ENCODE measurements at regions not wholly inside any gene's neighbourhood (a gene's known extent, or its start where the extent isn't known, plus 50 kb on each side); places are given as distances from the start of the nearest gene placed in this dataset.

GRCh38 chr10:128545216-128545615 lies 419.0 kb upstream of the MKI67 start:
- Histone ChIP-seq H3K4me1 (ENCODE audit: insufficient read depth) (peaks cover 13% of the 10 kb centered on the region), H3K4me3 (no peak overlapping the region), H3K27ac (no peak overlapping the region), H2AFZ (no peak overlapping the region), H3K4me2 (no peak overlapping the region), H3K27me3 (peaks cover 24% of the 10 kb centered on the region), H3K36me3 (replicated peaks; ENCODE audit: insufficient read depth, low read depth) (no peaks in the 10 kb centered on the region), H3K79me2 (no peaks in the 10 kb centered on the region), H4K20me1 (ENCODE audit: insufficient read depth, poor library complexity, severe bottlenecking) (no peaks in the 10 kb centered on the region), H3K9me3 (ENCODE audit: low read depth) (no peaks in the 10 kb centered on the region), H3K9me2 (replicated peaks; ENCODE audit: insufficient read depth) (no peaks in the 10 kb centered on the region)
- WGBS (ENCODE audit: low lambda C conversion rate, missing lambda C conversion rate), result 95% methylated on average over 10 of the region's 10 CpGs
- TF ChIP-seq EZH2phosphoT487 (IDR thresholded peaks at IDR 0.05; ENCODE audit: low read depth, severe bottlenecking, unreplicated experiment), result no peak
- no peak for TF ChIP-seq EZH2 (IDR thresholded peaks at IDR 0.05; ENCODE audit: borderline replicate concordance)
- TF ChIP-seq, protein P1, sequence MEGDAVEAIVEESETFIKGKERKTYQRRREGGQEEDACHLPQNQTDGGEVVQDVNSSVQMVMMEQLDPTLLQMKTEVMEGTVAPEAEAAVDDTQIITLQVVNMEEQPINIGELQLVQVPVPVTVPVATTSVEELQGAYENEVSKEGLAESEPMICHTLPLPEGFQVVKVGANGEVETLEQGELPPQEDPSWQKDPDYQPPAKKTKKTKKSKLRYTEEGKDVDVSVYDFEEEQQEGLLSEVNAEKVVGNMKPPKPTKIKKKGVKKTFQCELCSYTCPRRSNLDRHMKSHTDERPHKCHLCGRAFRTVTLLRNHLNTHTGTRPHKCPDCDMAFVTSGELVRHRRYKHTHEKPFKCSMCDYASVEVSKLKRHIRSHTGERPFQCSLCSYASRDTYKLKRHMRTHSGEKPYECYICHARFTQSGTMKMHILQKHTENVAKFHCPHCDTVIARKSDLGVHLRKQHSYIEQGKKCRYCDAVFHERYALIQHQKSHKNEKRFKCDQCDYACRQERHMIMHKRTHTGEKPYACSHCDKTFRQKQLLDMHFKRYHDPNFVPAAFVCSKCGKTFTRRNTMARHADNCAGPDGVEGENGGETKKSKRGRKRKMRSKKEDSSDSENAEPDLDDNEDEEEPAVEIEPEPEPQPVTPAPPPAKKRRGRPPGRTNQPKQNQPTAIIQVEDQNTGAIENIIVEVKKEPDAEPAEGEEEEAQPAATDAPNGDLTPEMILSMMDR (IDR thresholded peaks at IDR 0.05; ENCODE audit: poor library complexity), result no peak
- no peak for DNase-seq (ENCODE audit: low spot score)

GRCh38 chr10:128546651-128547165 lies 420.5 kb upstream of the MKI67 start:
- no peaks in the 10 kb centered on the region for H3K79me2 ChIP-seq

GRCh38 chr10:128549101-128549608 lies 422.9 kb upstream of the MKI67 start:
- WGBS (ENCODE audit: low lambda C conversion rate, missing lambda C conversion rate), result 83% methylated on average over 6 of the region's 6 CpGs
- Histone ChIP-seq H3K9me3 (ENCODE audit: low read depth) (no peaks in the 10 kb centered on the region), H3K4me2 (no peak overlapping the region), H3K36me3 (replicated peaks; ENCODE audit: insufficient read depth, low read depth) (no peaks in the 10 kb centered on the region), H3K27me3 (peaks cover 9% of the 10 kb centered on the region), H2AFZ (no peak overlapping the region), H3K27ac (no peak overlapping the region), H3K4me1 (ENCODE audit: insufficient read depth) (no peaks in the 10 kb centered on the region), H3K79me2 (no peaks in the 10 kb centered on the region), H4K20me1 (ENCODE audit: insufficient read depth, poor library complexity, severe bottlenecking) (no peaks in the 10 kb centered on the region), H3K9me2 (replicated peaks; ENCODE audit: insufficient read depth) (no peaks in the 10 kb centered on the region), H3K4me3 (no peak overlapping the region)
- no peak for TF ChIP-seq EZH2 (IDR thresholded peaks at IDR 0.05; ENCODE audit: borderline replicate concordance)
- no peak for TF ChIP-seq EZH2phosphoT487 (IDR thresholded peaks at IDR 0.05; ENCODE audit: low read depth, severe bottlenecking, unreplicated experiment)
- TF ChIP-seq, protein P1 (IDR thresholded peaks at IDR 0.05; ENCODE audit: poor library complexity), result no peak
- DNase-seq (ENCODE audit: low spot score), result no peak

More at GRCh38 chr10:128546651-128547165, 420.5 kb upstream of the MKI67 start:
- Histone ChIP-seq H3K9me3 (ENCODE audit: low read depth) (no peaks in the 10 kb centered on the region), H3K27ac (no peak overlapping the region), H4K20me1 (ENCODE audit: insufficient read depth, poor library complexity, severe bottlenecking) (no peaks in the 10 kb centered on the region), H3K36me3 (replicated peaks; ENCODE audit: insufficient read depth, low read depth) (no peaks in the 10 kb centered on the region), H2AFZ (no peak overlapping the region), H3K4me1 (ENCODE audit: insufficient read depth) (peaks cover 4% of the 10 kb centered on the region), H3K9me2 (replicated peaks; ENCODE audit: insufficient read depth) (no peaks in the 10 kb centered on the region), H3K4me3 (no peak overlapping the region), H3K4me2 (no peak overlapping the region), H3K27me3 (peaks cover 12% of the 10 kb centered on the region)
- WGBS (ENCODE audit: low lambda C conversion rate, missing lambda C conversion rate), result 94% methylated on average over 15 of the region's 15 CpGs
- TF ChIP-seq, protein P1 (IDR thresholded peaks at IDR 0.05; ENCODE audit: poor library complexity), result no peak
- no peak for TF ChIP-seq EZH2phosphoT487 (IDR thresholded peaks at IDR 0.05; ENCODE audit: low read depth, severe bottlenecking, unreplicated experiment)
- TF ChIP-seq EZH2 (IDR thresholded peaks at IDR 0.05; ENCODE audit: borderline replicate concordance), result no peak
- no peak for DNase-seq (ENCODE audit: low spot score)
